Karpas-422 (cell line): ENCODE measurements at regions not wholly inside any gene's neighbourhood (a gene's known extent, or its start where the extent isn't known, plus 50 kb on each side); places are given as distances from the start of the nearest gene placed in this dataset.

ENCODE experiments used
- DNase-seq: peaks from one replicate; pipeline ENCODE4 v3.0.0-alpha.2; 2015
- H2AFZ ChIP-seq: fragments of 200-600 bp; sonication (generic); 2 replicates; pipeline ENCODE4 v1.6.1; 2014; ENCODE audit warnings: antibody characterized with exemption, low read length, mixed read lengths
- H3K27ac ChIP-seq: fragments of 200-600 bp; sonication (generic); 2 replicates; pipeline ENCODE4 v1.5.1; 2014; ENCODE audit warnings: mild to moderate bottlenecking, low read length, moderate library complexity
- H3K27me3 ChIP-seq: fragments of 200-600 bp; sonication (generic); 2 replicates; pipeline ENCODE4 v1.6.1; 2014; ENCODE audit warnings: low read length, mixed read lengths
- H3K36me3 ChIP-seq: fragments of 200-600 bp; sonication (generic); 2 replicates; pipeline ENCODE4 v1.6.1; 2014; ENCODE audit warnings: low read length, mixed read lengths; ENCODE audit not compliant: insufficient read depth
- H3K4me1 ChIP-seq: fragments of 200-600 bp; sonication (generic); 2 replicates; pipeline ENCODE4 v1.6.1; 2014; ENCODE audit warnings: mild to moderate bottlenecking, low read length, mixed read lengths
- H3K4me2 ChIP-seq: fragments of 200-600 bp; sonication (generic); 2 replicates; pipeline ENCODE4 v1.6.1; 2014; ENCODE audit warnings: low read length, low read depth, mild to moderate bottlenecking; ENCODE audit not compliant: poor library complexity, severe bottlenecking
- H3K4me3 ChIP-seq: fragments of 200-600 bp; sonication (generic); 2 replicates; pipeline ENCODE4 v1.5.1; 2014; ENCODE audit warnings: mild to moderate bottlenecking, antibody characterized with exemption, low read length, mixed read lengths
- H3K79me2 ChIP-seq: fragments of 200-600 bp; sonication (generic); 2 replicates; pipeline ENCODE4 v1.6.1; 2014; ENCODE audit warnings: mild to moderate bottlenecking, low read length, mixed read lengths
- H3K9ac ChIP-seq: fragments of 200-600 bp; sonication (generic); 2 replicates; pipeline ENCODE4 v1.6.0; 2014; ENCODE audit warnings: low read length
- H3K9me2 ChIP-seq: fragments of 200-600 bp; sonication (generic), shearing (Covaris generic); replicated peaks from 2 replicates; pipeline ENCODE4 v1.6.0; 2014; ENCODE audit warnings: mild to moderate bottlenecking, low read length, moderate library complexity; ENCODE audit not compliant: insufficient read depth
- H3K9me3 ChIP-seq: fragments of 300-700, 200-600 bp; sonication (generic); 2 replicates; pipeline ENCODE4 v1.6.1; 2014; ENCODE audit warnings: low read length, mixed read lengths
- H4K20me1 ChIP-seq: fragments of 200-600 bp; sonication (generic); 2 replicates; pipeline ENCODE4 v1.6.1; 2014; ENCODE audit warnings: mild to moderate bottlenecking, antibody characterized with exemption, low read length, low read depth; ENCODE audit not compliant: insufficient read depth

GRCh38 chr2:147017951-147018645 lies 826.7 kb upstream of the ACVR2A start:
- Histone ChIP-seq H3K27ac (no peak overlapping the region), H3K9me2 (0 out of 2 replicates have a peak, but pooled peaks cover 2% of the 10 kb centered on the region), H3K27me3 (no peaks in the 10 kb centered on the region), H3K9ac (no peak overlapping the region), H3K4me2 (no peak overlapping the region), H3K79me2 (no peaks in the 10 kb centered on the region), H4K20me1 (no peaks in the 10 kb centered on the region), H3K9me3 (0 out of 2 replicates have a peak, but pooled peaks cover 4% of the 10 kb centered on the region), H3K4me1 (no peaks in the 10 kb centered on the region), H3K36me3 (no peaks in the 10 kb centered on the region), H3K4me3 (no peak overlapping the region), H2AFZ (no peak overlapping the region)
- no peak for DNase-seq

- Histone ChIP-seq H4K20me1 (no peaks in the 10 kb centered on the region), H3K79me2 (no peaks in the 10 kb centered on the region), H3K4me2 (no peak overlapping the region), H3K9me3 (no peaks in the 10 kb centered on the region), H3K4me1 (no peaks in the 10 kb centered on the region), H3K36me3 (no peaks in the 10 kb centered on the region), H3K27me3 (no peaks in the 10 kb centered on the region), H3K9me2 (0 out of 2 replicates have a peak, but pooled peaks cover 2% of the 10 kb centered on the region), H3K9ac (no peak overlapping the region), H3K27ac (no peak overlapping the region), H2AFZ (no peak overlapping the region), H3K4me3 (no peak overlapping the region)
- no peak for DNase-seq
Observed at GRCh38 chr2:147016181-147016580, 828.6 kb upstream of the ACVR2A start.

DNA sequence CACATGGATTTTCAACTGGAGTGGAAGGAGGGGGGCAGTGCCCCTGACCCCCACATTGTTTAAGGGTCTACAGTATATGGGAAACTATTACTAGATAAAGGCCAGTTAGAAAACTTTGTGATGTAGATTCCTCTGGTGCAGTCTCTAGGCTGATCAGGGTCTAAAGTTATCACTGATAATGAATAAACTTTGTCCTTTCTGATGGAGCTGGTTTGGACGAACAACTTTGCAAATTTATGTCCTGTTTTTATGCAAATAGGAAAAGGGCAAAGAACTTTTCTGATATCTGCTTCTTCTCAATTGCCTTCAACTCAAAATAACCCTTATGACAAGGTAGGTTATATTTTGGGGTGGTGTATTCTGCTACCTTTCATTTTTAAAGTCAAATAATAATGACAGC lies 829.2 kb upstream of the ACVR2A start:
- H3K4me3 ChIP-seq: no peak overlapping the region
- no peak overlapping the region for H3K9ac ChIP-seq
- H3K36me3 ChIP-seq: no peaks in the 10 kb centered on the region
- no peak overlapping the region for H2AFZ ChIP-seq
- H3K79me2 ChIP-seq: no peaks in the 10 kb centered on the region
- H3K9me2 ChIP-seq: 0 out of 2 replicates have a peak, but pooled peaks cover 1% of the 10 kb centered on the region
- no peaks in the 10 kb centered on the region for H3K9me3 ChIP-seq
- DNase-seq: no peak
- H3K4me2 ChIP-seq: no peak overlapping the region
- H4K20me1 ChIP-seq: no peaks in the 10 kb centered on the region
- H3K27me3 ChIP-seq: no peaks in the 10 kb centered on the region
- H3K27ac ChIP-seq: no peak overlapping the region
- H3K4me1 ChIP-seq: no peaks in the 10 kb centered on the region

DNA sequence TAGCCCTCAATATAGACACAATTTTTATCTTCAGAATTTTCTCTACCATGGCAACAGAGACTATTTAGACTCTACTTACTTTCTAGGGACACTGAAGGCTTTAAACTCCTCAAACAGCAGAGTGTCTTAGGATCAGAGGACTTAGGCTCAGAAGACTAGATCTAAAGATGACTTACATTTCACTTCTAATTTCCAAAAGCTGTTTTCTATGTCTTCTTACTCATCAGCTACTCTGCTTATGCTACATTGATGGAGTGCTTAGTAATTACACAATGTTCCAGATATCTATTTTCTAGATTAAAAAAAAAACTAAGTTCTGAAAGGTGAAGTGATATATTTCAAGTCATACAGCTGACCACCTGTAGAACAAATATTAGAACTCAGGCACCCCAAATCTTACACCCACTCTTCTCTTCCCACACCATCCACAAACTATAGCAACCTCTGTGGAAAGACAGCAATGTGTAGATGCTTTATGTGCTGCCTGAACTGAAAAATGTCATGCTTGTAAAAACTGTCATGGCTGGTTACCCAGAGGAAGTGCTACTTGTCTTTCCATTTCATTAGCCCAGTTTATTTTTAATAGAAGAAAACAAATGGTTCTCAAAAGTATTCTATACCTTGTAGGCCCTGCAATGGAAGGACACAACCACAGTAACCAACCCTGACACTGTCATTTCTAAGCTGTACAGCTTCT lies 831.0 kb upstream of the ACVR2A start:
- Histone ChIP-seq H3K4me1 (no peaks in the 10 kb centered on the region), H3K27me3 (no peaks in the 10 kb centered on the region), H3K9me3 (no peaks in the 10 kb centered on the region), H3K36me3 (no peaks in the 10 kb centered on the region), H4K20me1 (no peaks in the 10 kb centered on the region), H2AFZ (no peak overlapping the region), H3K4me3 (no peak overlapping the region), H3K9ac (no peak overlapping the region), H3K27ac (no peak overlapping the region), H3K9me2 (no peaks in the 10 kb centered on the region), H3K79me2 (no peaks in the 10 kb centered on the region), H3K4me2 (no peak overlapping the region)
- no peak for DNase-seq

DNA sequence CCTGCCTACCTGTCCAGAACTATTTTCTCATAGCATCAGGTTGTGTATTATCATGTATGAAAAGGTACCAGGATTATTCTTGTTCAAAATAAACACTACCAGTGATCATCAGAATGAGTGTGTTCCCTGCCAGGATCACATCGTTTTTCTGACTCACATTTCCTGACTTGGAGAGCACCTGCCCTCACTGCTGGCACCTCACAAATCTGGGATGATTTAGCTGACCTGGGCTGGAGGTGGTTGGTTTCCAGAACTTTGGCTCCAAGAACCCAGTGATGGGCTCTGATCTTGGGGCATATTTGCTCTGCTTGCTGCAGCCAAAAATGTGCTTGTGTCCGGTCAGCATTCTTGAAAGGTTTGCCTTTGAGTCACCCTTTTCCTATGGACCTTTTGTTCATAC lies 836.3 kb upstream of the ACVR2A start:
- H3K9me3 ChIP-seq: no peaks in the 10 kb centered on the region

DNA sequence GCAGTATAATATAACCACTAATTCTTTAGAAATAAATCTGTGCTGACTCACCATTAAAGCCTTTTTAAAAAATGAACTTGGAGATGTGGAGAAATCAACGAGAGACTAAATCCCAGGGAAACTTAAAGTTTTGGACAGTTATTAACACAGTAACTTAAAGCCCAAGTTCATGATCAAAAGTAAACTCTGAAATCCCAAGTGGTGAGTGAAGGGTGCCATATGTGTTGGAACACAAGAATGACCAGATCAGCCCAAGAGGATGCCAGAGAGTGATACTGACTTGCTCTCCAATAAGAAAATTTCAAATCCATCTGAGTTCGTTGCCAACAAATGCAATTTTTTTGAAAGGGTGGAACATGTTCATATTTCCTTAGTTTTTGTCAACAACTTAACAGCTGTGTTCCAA lies 838.1 kb upstream of the ACVR2A start:
- no peaks in the 10 kb centered on the region for H3K79me2 ChIP-seq
- no peak overlapping the region for H3K9ac ChIP-seq
- H3K4me3 ChIP-seq: no peak overlapping the region
- H3K27me3 ChIP-seq: no peaks in the 10 kb centered on the region
- no peaks in the 10 kb centered on the region for H4K20me1 ChIP-seq
- no peaks in the 10 kb centered on the region for H3K9me3 ChIP-seq
- no peaks in the 10 kb centered on the region for H3K36me3 ChIP-seq
- DNase-seq: no peak
- H2AFZ ChIP-seq: no peak overlapping the region
- no peak overlapping the region for H3K27ac ChIP-seq
- H3K9me2 ChIP-seq: no peaks in the 10 kb centered on the region
- H3K4me1 ChIP-seq: no peaks in the 10 kb centered on the region
- H3K4me2 ChIP-seq: no peak overlapping the region

More for the DNA sequence above, 836.3 kb upstream of the ACVR2A start:
- no peaks in the 10 kb centered on the region for H3K36me3 ChIP-seq
- H3K4me1 ChIP-seq: no peaks in the 10 kb centered on the region
- H3K79me2 ChIP-seq: no peaks in the 10 kb centered on the region
- no peak overlapping the region for H3K4me3 ChIP-seq
- no peak overlapping the region for H3K4me2 ChIP-seq
- H4K20me1 ChIP-seq: no peaks in the 10 kb centered on the region
- no peaks in the 10 kb centered on the region for H3K27me3 ChIP-seq
- no peaks in the 10 kb centered on the region for H3K9me2 ChIP-seq
- no peak overlapping the region for H2AFZ ChIP-seq
- no peak for DNase-seq
- H3K27ac ChIP-seq: no peak overlapping the region
- no peak overlapping the region for H3K9ac ChIP-seq

- Histone ChIP-seq H3K4me3 (no peak overlapping the region), H2AFZ (no peak overlapping the region), H3K9ac (no peak overlapping the region), H3K27me3 (no peaks in the 10 kb centered on the region), H3K4me2 (no peak overlapping the region), H3K4me1 (no peaks in the 10 kb centered on the region), H3K79me2 (no peaks in the 10 kb centered on the region), H3K27ac (no peak overlapping the region), H3K9me3 (no peaks in the 10 kb centered on the region), H3K9me2 (no peaks in the 10 kb centered on the region), H3K36me3 (no peaks in the 10 kb centered on the region), H4K20me1 (no peaks in the 10 kb centered on the region)
- no peak for DNase-seq
Observed at GRCh38 chr2:147003081-147003480, 841.7 kb upstream of the ACVR2A start.

DNA sequence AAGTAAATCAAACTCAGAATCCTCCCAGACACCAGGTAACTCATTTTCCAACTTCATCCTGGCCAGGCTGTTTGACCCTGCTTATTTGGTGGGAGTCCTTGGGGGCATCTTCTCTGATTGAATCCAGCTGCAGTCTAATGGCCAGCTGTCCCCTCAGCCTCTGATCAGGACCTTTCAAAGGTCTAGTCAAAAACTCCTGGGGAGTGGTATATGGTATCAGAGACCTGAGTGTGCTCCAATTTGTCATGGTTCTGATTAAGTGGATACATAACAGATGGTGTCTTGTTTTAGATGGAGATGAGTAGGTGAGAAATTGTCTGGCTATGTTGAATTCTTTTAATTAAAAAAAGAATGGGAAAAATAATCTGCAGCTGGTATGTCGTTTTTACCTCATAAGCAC lies 842.6 kb upstream of the ACVR2A start:
- no peak overlapping the region for H3K4me3 ChIP-seq
- H3K9ac ChIP-seq: no peak overlapping the region
- H3K79me2 ChIP-seq: no peaks in the 10 kb centered on the region
- DNase-seq: no peak
- H3K9me2 ChIP-seq: no peaks in the 10 kb centered on the region
- no peaks in the 10 kb centered on the region for H3K4me1 ChIP-seq
- no peaks in the 10 kb centered on the region for H3K27me3 ChIP-seq
- H3K27ac ChIP-seq: no peak overlapping the region
- no peak overlapping the region for H3K4me2 ChIP-seq
- no peaks in the 10 kb centered on the region for H4K20me1 ChIP-seq
- H3K9me3 ChIP-seq: no peaks in the 10 kb centered on the region
- no peak overlapping the region for H2AFZ ChIP-seq
- H3K36me3 ChIP-seq: no peaks in the 10 kb centered on the region
